ENCODE measurements at regions not wholly inside any gene's neighbourhood (a gene's known extent, or its start where the extent isn't known, plus 50 kb on each side); places are given as distances from the start of the nearest gene placed in this dataset.

- DNase-seq = no peak
- ChIA-PET CTCF (no interaction called here), POLR2A (no interaction called here)
- ATAC-seq (ENCODE audit: low read depth) = no peak
- Histone ChIP-seq H3K27me3 (replicated peaks in 1 of 4; ENCODE audit: control extremely low read depth in 1 of 4, control insufficient read depth in 3 of 4, insufficient read depth in 4 of 4, low read length in 3 of 4) (no peaks in the 10 kb centered on the region), H3K79me2 (ENCODE audit: control insufficient read depth, insufficient read depth, low read length) (no peaks in the 10 kb centered on the region), H3K36me3 (replicated peaks in 1 of 2; ENCODE audit: control extremely low read depth in 1 of 2, control insufficient read depth in 1 of 2, extremely low read depth in 1 of 2, insufficient read depth in 2 of 2, low read length in 1 of 2) (no peaks in the 10 kb centered on the region), H3K27ac (ENCODE audit: low read length in 2 of 2) (no peak overlapping the region), H3K9me3 (ENCODE audit: control extremely low read depth in 1 of 3, control insufficient read depth in 2 of 3, insufficient read depth in 1 of 3, low read length in 2 of 3) (no peaks in the 10 kb centered on the region), H3K4me2 (replicated peaks; ENCODE audit: low read depth, low read length, poor library complexity, severe bottlenecking) (no peak overlapping the region), H4K20me1 (ENCODE audit: control insufficient read depth, insufficient read depth, low read length, poor library complexity, severe bottlenecking) (no peaks in the 10 kb centered on the region), H2AFZ (ENCODE audit: insufficient read depth, low read depth, low read length, poor library complexity, severe bottlenecking) (no peak overlapping the region), H3K4me3 (ENCODE audit: control extremely low read depth in 1 of 5, extremely low read depth in 1 of 5, insufficient read depth in 1 of 5, low read depth in 2 of 5, low read length in 4 of 5) (no peak overlapping the region), H3K4me1 (ENCODE audit: control insufficient read depth in 2 of 2, insufficient read depth in 2 of 2, low read length in 2 of 2) (no peaks in the 10 kb centered on the region), H3K9ac (ENCODE audit: low read length) (no peak overlapping the region)
- no CpG with 5 or more reads among the region's 2 CpGs for WGBS (ENCODE audit: insufficient coverage)
- intact Hi-C loops (cut with micrococcal nuclease) = no loop called here
- Mint-ChIP-seq H3K27me3 (no peaks in the 10 kb centered on the region), H3K4me3 (no peak overlapping the region), H3K4me1 (no peaks in the 10 kb centered on the region), H3K27ac (no peak overlapping the region), H3K9me3 (ENCODE audit: insufficient read depth) (no peaks in the 10 kb centered on the region)
- TF ChIP-seq EZH2 (IDR thresholded peaks at IDR 0.05; ENCODE audit: borderline replicate concordance, insufficient read depth, low read depth, low read length, poor library complexity, severe bottlenecking) (no peak), CTCF (IDR thresholded peaks at IDR 0.05) (no peak)
Observed at GRCh38 chr6:98274691-98275090, 559.7 kb upstream of the POU3F2 start.

DNA sequence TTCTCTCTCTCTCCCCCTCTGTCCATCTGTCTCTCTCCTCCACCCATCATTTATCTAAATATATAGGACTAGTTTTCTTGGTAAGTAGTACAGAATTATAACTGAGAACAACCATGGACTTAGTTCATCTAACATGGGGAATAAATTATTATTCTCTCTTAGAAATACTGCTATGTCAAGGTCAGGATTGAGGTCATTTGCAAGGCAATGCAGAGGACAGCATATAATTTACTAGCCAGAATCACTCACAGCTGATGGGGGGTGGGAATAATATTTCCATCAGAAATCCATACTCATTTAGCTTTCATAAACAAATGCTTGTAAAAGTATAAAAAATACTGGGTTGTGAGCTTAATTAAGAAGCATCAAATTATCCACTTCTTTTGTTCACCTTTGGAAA lies 553.9 kb upstream of the POU3F2 start:
- Mint-ChIP-seq H3K27ac (no peak overlapping the region), H3K4me1 (no peaks in the 10 kb centered on the region), H3K9me3 (ENCODE audit: insufficient read depth) (no peaks in the 10 kb centered on the region), H3K4me3 (no peak overlapping the region), H3K27me3 (no peaks in the 10 kb centered on the region)
- H3K27me3 ChIP-seq (replicated peaks in 1 of 4; ENCODE audit: control extremely low read depth in 1 of 4, control insufficient read depth in 3 of 4, insufficient read depth in 4 of 4, low read length in 3 of 4) = no peaks in the 10 kb centered on the region
- no peak for ATAC-seq (ENCODE audit: low read depth)
- no peaks in the 10 kb centered on the region for H3K4me1 ChIP-seq (ENCODE audit: control insufficient read depth in 2 of 2, insufficient read depth in 2 of 2, low read length in 2 of 2)
- H3K9me3 ChIP-seq (ENCODE audit: control extremely low read depth in 1 of 3, control insufficient read depth in 2 of 3, insufficient read depth in 1 of 3, low read length in 2 of 3) = no peaks in the 10 kb centered on the region
- ChIA-PET POLR2A (no interaction called here), CTCF (no interaction called here)
- intact Hi-C loops (cut with micrococcal nuclease) = no loop called here
- no peak overlapping the region for H3K9ac ChIP-seq (ENCODE audit: low read length)
- no peak overlapping the region for H3K4me3 ChIP-seq (ENCODE audit: control extremely low read depth in 1 of 5, extremely low read depth in 1 of 5, insufficient read depth in 1 of 5, low read depth in 2 of 5, low read length in 4 of 5)
- H2AFZ ChIP-seq (ENCODE audit: insufficient read depth, low read depth, low read length, poor library complexity, severe bottlenecking) = no peak overlapping the region
- H3K4me2 ChIP-seq (replicated peaks; ENCODE audit: low read depth, low read length, poor library complexity, severe bottlenecking) = no peak overlapping the region
- DNase-seq = no peak
- TF ChIP-seq EZH2 (IDR thresholded peaks at IDR 0.05; ENCODE audit: borderline replicate concordance, insufficient read depth, low read depth, low read length, poor library complexity, severe bottlenecking) = no peak
- H3K27ac ChIP-seq (ENCODE audit: low read length in 2 of 2) = no peak overlapping the region
- H3K36me3 ChIP-seq (replicated peaks in 1 of 2; ENCODE audit: control extremely low read depth in 1 of 2, control insufficient read depth in 1 of 2, extremely low read depth in 1 of 2, insufficient read depth in 2 of 2, low read length in 1 of 2) = no peaks in the 10 kb centered on the region
- no peaks in the 10 kb centered on the region for H3K79me2 ChIP-seq (ENCODE audit: control insufficient read depth, insufficient read depth, low read length)
- H4K20me1 ChIP-seq (ENCODE audit: control insufficient read depth, insufficient read depth, low read length, poor library complexity, severe bottlenecking) = no peaks in the 10 kb centered on the region

Measured in B cell (primary cell).